ENCODE measurements at regions not wholly inside any gene's neighbourhood (a gene's known extent, or its start where the extent isn't known, plus 50 kb on each side); places are given as distances from the start of the nearest gene placed in this dataset.

GRCh38 chr15:91710080-91710698 lies 143.3 kb upstream of the SLCO3A1 start:
- no peaks in the 10 kb centered on the region for H3K27me3 ChIP-seq
- no peaks in the 10 kb centered on the region for H3K4me1 ChIP-seq (ENCODE audit: low read depth)
- H3K9me3 ChIP-seq (ENCODE audit: low read depth), result no peaks in the 10 kb centered on the region
- H3K4me3 ChIP-seq, result no peak overlapping the region
- no peak overlapping the region for H3K27ac ChIP-seq
- no peak for TF ChIP-seq CTCF (IDR thresholded peaks at IDR 0.05; ENCODE audit: low read depth, low read length)
- no peak for DNase-seq (ENCODE audit: low read depth in 1 of 2, low spot score in 1 of 2)
- no peaks in the 10 kb centered on the region for H3K36me3 ChIP-seq

- no peak for TF ChIP-seq CTCF (IDR thresholded peaks at IDR 0.05; ENCODE audit: low read depth, low read length)
- Histone ChIP-seq H3K9me3 (ENCODE audit: low read depth) (no peaks in the 10 kb centered on the region), H3K36me3 (no peaks in the 10 kb centered on the region)
Measured at GRCh38 chr15:91711384-91712033, 142.0 kb upstream of the SLCO3A1 start.

GRCh38 chr15:91712286-91712685 lies 141.2 kb upstream of the SLCO3A1 start:
- no peaks in the 10 kb centered on the region for H3K27me3 ChIP-seq
- no peaks in the 10 kb centered on the region for H3K4me1 ChIP-seq (ENCODE audit: low read depth)
- no peaks in the 10 kb centered on the region for H3K9me3 ChIP-seq (ENCODE audit: low read depth)
- no peak overlapping the region for H3K4me3 ChIP-seq
- no peak for DNase-seq (ENCODE audit: low read depth in 1 of 2, low spot score in 1 of 2)
- H3K27ac ChIP-seq, result no peak overlapping the region
- H3K36me3 ChIP-seq, result no peaks in the 10 kb centered on the region
- no peak for TF ChIP-seq CTCF (IDR thresholded peaks at IDR 0.05; ENCODE audit: low read depth, low read length)

More at GRCh38 chr15:91711384-91712033, 142.0 kb upstream of the SLCO3A1 start:
- DNase-seq (ENCODE audit: low read depth in 1 of 2, low spot score in 1 of 2), result no peak
- no peak overlapping the region for H3K4me3 ChIP-seq
- H3K27ac ChIP-seq, result no peak overlapping the region
- H3K27me3 ChIP-seq, result no peaks in the 10 kb centered on the region
- no peaks in the 10 kb centered on the region for H3K4me1 ChIP-seq (ENCODE audit: low read depth)

GRCh38 chr15:91716536-91716935 lies 137.0 kb upstream of the SLCO3A1 start:
- no peak overlapping the region for H3K4me3 ChIP-seq
- no peaks in the 10 kb centered on the region for H3K4me1 ChIP-seq (ENCODE audit: low read depth)
- DNase-seq (ENCODE audit: low read depth in 1 of 2, low spot score in 1 of 2), result no peak
- H3K36me3 ChIP-seq, result no peaks in the 10 kb centered on the region
- H3K27ac ChIP-seq, result no peak overlapping the region
- no peak for TF ChIP-seq CTCF (IDR thresholded peaks at IDR 0.05; ENCODE audit: low read depth, low read length)
- no peaks in the 10 kb centered on the region for H3K9me3 ChIP-seq (ENCODE audit: low read depth)
- no peaks in the 10 kb centered on the region for H3K27me3 ChIP-seq

GRCh38 chr15:91717811-91718210 lies 135.7 kb upstream of the SLCO3A1 start:
- TF ChIP-seq CTCF (IDR thresholded peaks at IDR 0.05; ENCODE audit: low read depth, low read length), result no peak
- Histone ChIP-seq H3K9me3 (ENCODE audit: low read depth) (no peaks in the 10 kb centered on the region), H3K27ac (no peak overlapping the region), H3K4me1 (ENCODE audit: low read depth) (no peaks in the 10 kb centered on the region), H3K27me3 (no peaks in the 10 kb centered on the region), H3K36me3 (no peaks in the 10 kb centered on the region), H3K4me3 (no peak overlapping the region)
- DNase-seq (ENCODE audit: low read depth in 1 of 2, low spot score in 1 of 2), result no peak

All from cardiac muscle cell (in vitro differentiated cells and primary cell).